Activated effector memory CD4-positive, alpha-beta T cell treated with anti-CD3 and anti-CD28 coated beads, Interleukin-2, amount 50 U/mL, for 16 hours (primary cell): ENCODE measurements at regions not wholly inside any gene's neighbourhood (a gene's known extent, or its start where the extent isn't known, plus 50 kb on each side); places are given as distances from the start of the nearest gene placed in this dataset.

Experiments
- DNase-seq: peaks from one replicate; pipeline ENCODE4 v3.0.0-alpha.2; 2020

GRCh38 chr14:101340556-101340955 is 220.7 kb upstream of the DIO3 start:
- DNase-seq, result no peak

DNA sequence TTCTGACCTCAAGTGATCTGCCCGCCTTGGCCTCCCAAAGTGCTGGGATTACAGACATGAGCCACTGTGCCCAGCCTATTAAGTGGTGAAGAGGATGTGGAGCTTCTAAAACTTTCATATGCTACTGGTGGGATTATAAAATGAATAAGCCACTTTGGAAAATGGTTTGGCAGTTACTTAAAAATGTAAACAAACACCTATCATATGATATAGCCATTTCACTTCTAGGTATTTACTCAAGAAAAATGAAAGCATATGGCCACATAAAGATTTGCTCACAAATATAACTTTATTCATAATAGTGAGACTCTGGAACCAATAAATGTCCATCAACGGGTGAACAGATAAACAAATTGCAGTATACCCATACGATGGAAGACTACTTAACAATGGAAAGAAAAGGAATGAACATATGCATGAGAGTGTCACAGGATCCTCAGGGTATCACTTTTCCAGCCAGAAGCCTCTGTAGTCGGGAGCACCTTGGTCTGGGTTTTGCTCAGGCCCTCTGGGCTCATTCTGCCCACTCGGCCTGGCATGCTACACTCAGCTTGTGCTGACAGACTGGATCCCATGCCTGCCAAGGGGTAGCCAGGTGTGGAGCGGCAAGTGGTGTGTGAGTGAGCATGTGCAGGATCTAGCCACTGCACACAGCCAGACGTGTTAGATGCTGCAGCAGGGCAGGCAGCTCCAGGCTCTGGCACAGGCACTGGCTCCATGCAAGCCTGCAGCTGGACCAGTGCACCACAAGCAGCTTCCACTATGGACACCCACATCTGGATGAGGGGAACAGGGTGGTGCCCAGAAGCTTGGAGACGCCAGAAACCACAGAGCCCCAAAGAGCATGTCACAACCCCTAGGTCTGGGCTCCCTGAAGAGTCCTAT is 213.2 kb upstream of the DIO3 start:
- DNase-seq, result peak; percentile 33

DNA sequence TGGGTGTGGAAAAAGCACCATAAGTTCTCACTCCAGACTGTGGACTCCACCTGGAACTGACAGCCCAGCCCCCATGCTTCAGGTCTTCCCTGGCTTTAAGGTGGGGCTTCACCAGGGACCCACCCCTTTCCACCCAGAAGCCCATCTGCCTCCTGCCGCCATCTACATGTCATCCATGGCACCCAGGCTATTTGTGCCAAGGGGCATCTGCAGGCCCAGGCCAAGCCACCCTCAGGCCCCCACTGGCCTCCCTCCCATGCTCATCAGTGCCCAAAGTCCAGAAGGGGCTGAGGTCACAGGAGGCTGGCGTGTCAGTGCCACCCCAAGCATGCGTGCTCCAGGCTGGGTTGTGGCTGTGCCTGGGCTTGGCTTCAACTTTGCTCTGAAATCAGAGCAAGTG is 212.2 kb upstream of the DIO3 start:
- DNase-seq, result peak; percentile 31

DNA sequence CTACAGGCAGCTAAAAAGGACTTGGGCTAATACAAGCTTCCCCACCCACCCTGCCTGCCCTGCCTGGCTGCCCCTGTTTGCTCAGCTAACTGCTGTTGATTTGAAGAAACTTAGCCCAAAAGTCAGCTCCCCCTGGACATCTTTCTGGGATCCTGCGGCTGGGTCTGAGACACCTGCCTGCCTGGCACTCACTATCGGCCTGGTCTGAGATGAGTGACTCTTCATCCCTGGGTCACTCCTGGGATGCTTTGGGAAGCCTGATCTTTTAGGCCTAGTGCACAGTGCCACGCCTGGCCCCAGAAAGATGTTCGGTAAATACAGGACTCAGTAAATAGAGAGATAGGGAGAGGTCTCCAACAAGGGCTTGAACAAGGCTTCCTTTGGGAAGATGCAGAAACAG is 211.3 kb upstream of the DIO3 start:
- peak; percentile 8 for DNase-seq

DNA sequence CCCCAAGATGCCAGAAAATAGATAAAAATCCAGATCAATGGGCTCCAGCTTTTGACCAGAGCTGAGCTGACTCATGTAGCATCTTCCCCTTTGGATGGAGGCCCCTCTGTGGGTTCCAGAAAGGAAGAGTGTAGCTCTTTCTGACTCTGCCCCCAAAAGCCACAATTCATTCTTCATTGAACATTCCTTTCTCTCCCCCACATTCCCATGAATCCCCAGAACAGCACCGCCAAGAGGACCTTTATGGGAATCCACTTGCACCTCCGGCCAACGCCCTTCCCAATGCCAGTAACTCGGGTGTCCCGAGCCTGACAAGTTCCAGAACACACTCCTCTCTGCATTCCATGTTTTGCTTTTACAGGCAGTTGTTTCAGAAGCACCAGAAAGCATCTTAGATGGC is 210.6 kb upstream of the DIO3 start:
- no peak for DNase-seq

GRCh38 chr14:101351146-101351545 is 210.1 kb upstream of the DIO3 start:
- peak; percentile 17 for DNase-seq

DNA sequence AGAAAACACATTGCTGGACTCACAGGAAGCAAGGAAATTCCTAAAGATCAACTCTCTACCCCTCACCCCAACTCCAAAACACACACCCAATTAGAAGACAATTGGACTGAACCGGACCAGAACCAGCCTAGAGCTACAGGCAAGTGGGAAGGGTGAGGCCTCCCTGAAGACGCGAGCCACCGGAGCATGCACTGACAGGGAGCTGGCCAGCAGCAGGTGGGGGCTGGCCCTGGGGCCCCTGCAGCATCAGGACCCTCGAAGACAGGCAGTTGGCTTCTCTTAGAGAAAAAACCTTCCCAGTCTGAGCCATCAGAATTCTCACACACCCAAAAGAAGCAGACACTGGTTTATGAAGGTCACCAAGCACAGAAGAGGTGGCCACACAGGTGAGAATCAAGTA is 209.5 kb upstream of the DIO3 start:
- peak; percentile 21 for DNase-seq

GRCh38 chr14:101352567-101352966 is 208.7 kb upstream of the DIO3 start:
- DNase-seq, result peak; percentile 36

GRCh38 chr14:101353422-101353821 is 207.9 kb upstream of the DIO3 start:
- peak; percentile 22 for DNase-seq

GRCh38 chr14:101354726-101355125 is 206.6 kb upstream of the DIO3 start:
- DNase-seq, result peak; percentile 27

DNA sequence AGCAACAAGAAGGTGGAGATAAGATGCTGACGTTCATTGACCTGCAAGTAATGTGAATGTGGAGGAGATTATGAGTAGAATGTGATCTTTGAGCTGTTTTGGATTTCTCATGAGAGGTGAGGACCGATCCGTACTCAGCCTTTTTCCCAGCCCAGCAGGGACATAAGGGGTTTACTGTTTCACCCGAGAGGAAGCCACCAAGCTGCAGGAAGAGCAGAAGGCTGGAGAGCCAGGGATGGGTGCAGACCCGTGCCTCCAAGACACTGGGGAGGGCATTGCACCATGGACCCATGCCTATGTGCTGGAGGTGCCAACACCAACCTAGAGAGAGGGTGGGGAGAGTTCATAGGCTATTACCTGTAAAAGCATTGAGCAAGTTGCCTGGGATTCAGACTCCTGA is 206.0 kb upstream of the DIO3 start:
- DNase-seq, result no peak

GRCh38 chr14:101357038-101357437 is 204.3 kb upstream of the DIO3 start:
- DNase-seq, result peak; percentile 44

GRCh38 chr14:101357559-101358319 is 203.6 kb upstream of the DIO3 start:
- peak; percentile 28 for DNase-seq

- peak; percentile 39 for DNase-seq
These were observed 202.8 kb upstream of the DIO3 start for GRCh38 chr14:101358320-101359125.

- peak; percentile 38 for DNase-seq
These were observed 201.9 kb upstream of the DIO3 start for GRCh38 chr14:101359221-101360053.

DNA sequence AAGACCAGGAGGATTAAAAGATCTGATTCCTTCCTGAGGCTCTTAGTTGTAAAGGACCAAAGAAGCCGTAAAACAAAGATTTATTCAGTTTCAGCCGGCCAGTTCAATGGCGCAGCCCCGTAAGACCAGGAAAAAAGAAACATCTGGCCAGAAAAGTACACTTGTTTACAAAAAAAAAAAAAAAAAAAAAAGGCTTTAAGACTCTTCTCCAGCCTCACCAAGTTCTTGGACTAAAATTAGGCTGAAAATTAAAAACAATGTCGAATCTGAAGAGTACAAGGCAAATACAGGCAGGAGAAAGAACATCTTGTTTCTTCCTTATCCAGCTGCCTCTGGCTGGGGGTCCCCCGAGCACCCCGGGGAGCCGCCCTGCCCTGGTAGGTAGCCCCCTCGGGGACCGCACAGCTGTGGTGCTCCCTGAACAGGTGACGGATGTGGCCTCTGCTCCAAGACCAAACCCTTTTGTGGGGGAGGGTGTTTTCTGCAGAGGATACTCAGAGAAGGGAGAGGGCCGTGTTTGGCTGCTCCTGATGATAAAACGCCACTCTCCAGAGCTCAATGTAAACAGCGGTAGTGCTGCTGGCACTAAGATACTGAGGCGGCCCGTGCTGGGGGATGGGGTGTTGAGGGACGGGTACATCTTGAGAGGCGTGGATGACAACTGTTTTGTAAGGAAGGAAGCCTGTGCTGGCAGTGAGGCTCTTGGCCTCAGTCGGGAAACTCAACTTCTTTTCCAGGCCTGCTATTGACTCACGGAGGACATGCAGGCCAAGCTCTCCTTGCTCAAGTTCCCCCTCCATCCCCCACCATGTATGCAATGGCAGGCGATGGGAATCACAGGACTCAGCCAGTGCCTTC is 201.0 kb upstream of the DIO3 start:
- no peak for DNase-seq

GRCh38 chr14:101361044-101361443 is 200.3 kb upstream of the DIO3 start:
- no peak for DNase-seq

DNA sequence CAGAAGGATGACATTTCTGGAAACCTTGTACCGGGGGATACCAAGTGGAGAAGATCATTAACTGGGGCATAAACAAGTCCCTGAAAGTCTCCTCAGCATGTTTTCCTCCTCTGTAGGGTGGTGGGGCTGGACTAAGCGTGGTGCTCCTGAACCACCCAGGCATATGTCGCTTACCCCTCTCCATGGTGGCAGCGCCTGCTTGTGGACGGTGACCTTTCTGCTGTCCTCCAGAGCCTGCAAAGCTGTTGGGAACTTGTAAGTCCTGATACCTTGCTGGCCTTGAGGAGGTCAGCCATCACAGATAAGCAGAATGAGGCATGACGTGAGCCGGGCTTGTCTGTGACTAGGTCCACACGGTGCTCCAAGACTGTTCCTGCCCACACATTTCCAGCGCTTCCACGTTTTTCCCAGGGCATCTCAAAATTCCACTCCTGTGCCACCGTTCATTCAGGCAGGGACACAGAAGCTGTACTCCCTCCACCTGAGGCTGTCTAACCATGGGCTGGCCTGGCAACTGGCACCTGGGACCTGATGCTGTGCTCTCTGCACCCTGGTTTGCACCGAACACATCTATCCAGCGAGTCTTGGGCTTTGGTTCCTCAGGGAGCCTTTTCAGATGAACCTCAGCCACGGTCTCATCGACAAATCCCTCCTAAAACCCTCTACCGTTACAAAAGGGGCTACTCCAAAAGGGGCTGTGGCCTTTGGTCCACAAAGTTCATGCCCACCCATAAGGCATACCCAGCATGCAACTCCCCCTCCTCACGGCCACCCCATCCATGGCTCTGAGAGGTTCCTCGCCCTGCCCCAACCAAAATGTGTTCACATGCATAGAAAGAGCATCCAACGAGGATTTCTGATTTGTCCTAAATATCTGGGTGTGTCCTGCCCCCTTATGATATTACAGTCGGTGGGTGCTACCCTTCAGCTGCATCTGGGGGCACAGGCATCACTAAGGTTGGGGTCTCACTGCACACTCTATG is 199.6 kb upstream of the DIO3 start:
- no peak for DNase-seq

GRCh38 chr14:101362529-101363260 is 198.6 kb upstream of the DIO3 start:
- DNase-seq, result no peak

- DNase-seq, result no peak
These were observed 198.1 kb upstream of the DIO3 start for GRCh38 chr14:101363261-101363555.
